SK-N-SH treated with all-trans-retinoic acid at 6 μM for 48 hours (cell line): ENCODE measurements at regions not wholly inside any gene's neighbourhood (a gene's known extent, or its start where the extent isn't known, plus 50 kb on each side); places are given as distances from the start of the nearest gene placed in this dataset.

Experiments
- ATAC-seq: fragments of 200-7000 bp; cut with Tn5 transposase; 3 replicates; pipeline ENCODE4 v1.9.1; 2020; ENCODE audit warnings: mild to moderate bottlenecking, moderate library complexity
- ARNTL ChIP-seq: fragments of 450-650 bp; formaldehyde crosslinking; IDR thresholded peaks from 2 replicates; pipeline ENCODE4 v1.5.0; 2020; ENCODE audit warnings: low read depth, mild to moderate bottlenecking, moderate library complexity, borderline replicate concordance
- CSDC2 ChIP-seq: fragments of 250-450 bp; sonication (Bioruptor Pico); IDR thresholded peaks from 2 replicates; pipeline ENCODE4 v1.5.0; 2020; ENCODE audit warnings: mild to moderate bottlenecking, moderate library complexity
- CSRNP3 ChIP-seq: fragments of 250-450 bp; sonication (Bioruptor Pico); IDR thresholded peaks from 2 replicates; pipeline ENCODE4 v1.5.1; 2021; ENCODE audit warnings: mild to moderate bottlenecking, moderate library complexity
- ESRRG ChIP-seq: fragments of 250-450 bp; sonication (Bioruptor Pico); IDR thresholded peaks from 2 replicates; pipeline ENCODE4 v1.6.1; 2021; ENCODE audit warnings: mild to moderate bottlenecking
- GLIS3 ChIP-seq: fragments of 250-450 bp; sonication (Bioruptor Pico); IDR thresholded peaks from 2 replicates; pipeline ENCODE4 v1.5.0; 2020; ENCODE audit warnings: mild to moderate bottlenecking, moderate library complexity
- OSR1 ChIP-seq: fragments of 250-450 bp; sonication (Bioruptor Pico); IDR thresholded peaks from 2 replicates; pipeline ENCODE4 v1.8.0; 2022; ENCODE audit warnings: moderate library complexity, mild to moderate bottlenecking, inconsistent platforms
- POU6F1 ChIP-seq: fragments of 250-450 bp; sonication (Bioruptor Pico); IDR thresholded peaks from 2 replicates; pipeline ENCODE4 v1.8.0; 2021; ENCODE audit warnings: low read depth, mild to moderate bottlenecking, moderate library complexity, borderline replicate concordance
- PPARA ChIP-seq: fragments of 250-450 bp; sonication (Bioruptor Pico); IDR thresholded peaks from 2 replicates; pipeline ENCODE4 v1.5.0; 2020; ENCODE audit warnings: mild to moderate bottlenecking, borderline replicate concordance
- RARB ChIP-seq: fragments of 250-450 bp; sonication (Bioruptor Pico); IDR thresholded peaks from 2 replicates; pipeline ENCODE4 v1.8.0; 2021; ENCODE audit warnings: mild to moderate bottlenecking, moderate library complexity
- SNAI2 ChIP-seq: fragments of 250-450 bp; sonication (Bioruptor Pico); IDR thresholded peaks from 2 replicates; pipeline ENCODE4 v1.5.0; 2020; ENCODE audit warnings: mild to moderate bottlenecking, moderate library complexity
- TCF4 ChIP-seq: fragments of 250-450 bp; sonication (Bioruptor Pico); IDR thresholded peaks from 2 replicates; pipeline ENCODE4 v1.8.0; 2021; ENCODE audit warnings: mild to moderate bottlenecking, moderate library complexity, borderline replicate concordance
- TOX ChIP-seq: fragments of 250-450 bp; sonication (Bioruptor Pico); IDR thresholded peaks from 2 replicates; pipeline ENCODE4 v1.8.0; 2021; ENCODE audit warnings: mild to moderate bottlenecking, moderate library complexity, borderline replicate concordance
- ZC3H10 ChIP-seq: fragments of 250-450 bp; sonication (Bioruptor Pico); IDR thresholded peaks from 2 replicates; pipeline ENCODE4 v1.5.1; 2021; ENCODE audit warnings: mild to moderate bottlenecking, moderate library complexity
- ZFP3 ChIP-seq: fragments of 250-450 bp; sonication (Bioruptor Pico); IDR thresholded peaks from 2 replicates; pipeline ENCODE4 v1.5.0; 2020; ENCODE audit warnings: mild to moderate bottlenecking, moderate library complexity
- ZNF565 ChIP-seq: fragments of 450-650 bp; formaldehyde crosslinking; conservative IDR thresholded peaks from 2 replicates; pipeline ENCODE4 v1.5.0; 2020; ENCODE audit warnings: low read depth, mild to moderate bottlenecking, moderate library complexity
- ZNF70 ChIP-seq: fragments of 450-650 bp; formaldehyde crosslinking; IDR thresholded peaks from 2 replicates; pipeline ENCODE4 v1.5.0; 2020; ENCODE audit warnings: mild to moderate bottlenecking, moderate library complexity
- ZNF8 ChIP-seq: fragments of 450-650 bp; formaldehyde crosslinking; IDR thresholded peaks from 2 replicates; pipeline ENCODE4 v1.5.0; 2020; ENCODE audit warnings: mild to moderate bottlenecking, moderate library complexity
- TF ChIP-seq, protein P1 (sequence below): fragments of 250-450 bp; sonication (Bioruptor Pico); IDR thresholded peaks from 2 replicates; pipeline ENCODE4 v1.8.0; 2020; ENCODE audit warnings: mild to moderate bottlenecking, moderate library complexity, borderline replicate concordance
- TF ChIP-seq, protein P2 (sequence below): fragments of 250-450 bp; sonication (Bioruptor Pico); IDR thresholded peaks from 2 replicates; pipeline ENCODE4 v1.5.1; 2020; ENCODE audit warnings: low read depth, mild to moderate bottlenecking, moderate library complexity
- TF ChIP-seq, protein P3 (sequence below): fragments of 250-450 bp; sonication (Bioruptor Pico); IDR thresholded peaks from 2 replicates; pipeline ENCODE4 v1.5.0; 2020; ENCODE audit warnings: mild to moderate bottlenecking, moderate library complexity

DNA sequence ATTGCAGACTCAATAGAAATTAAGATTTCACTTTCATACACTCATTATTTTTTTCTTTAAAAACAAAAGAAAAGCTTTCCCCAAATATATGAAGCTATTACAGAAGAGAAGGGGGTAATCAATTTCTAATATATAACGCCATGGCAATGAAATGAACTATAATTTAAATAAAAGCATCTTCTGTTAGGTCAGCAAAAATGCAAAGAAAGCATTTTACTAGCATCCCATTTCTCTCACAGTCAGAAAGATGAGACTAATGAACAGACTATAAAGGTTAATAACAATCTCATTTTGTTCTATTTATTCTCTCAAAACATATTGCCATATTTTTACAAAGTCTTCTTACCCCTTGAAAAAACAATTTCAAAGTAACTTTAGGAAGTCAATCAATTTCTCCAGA, 89.0 kb downstream of the TRIML1 start (continued):
- TF ChIP-seq, protein P1, sequence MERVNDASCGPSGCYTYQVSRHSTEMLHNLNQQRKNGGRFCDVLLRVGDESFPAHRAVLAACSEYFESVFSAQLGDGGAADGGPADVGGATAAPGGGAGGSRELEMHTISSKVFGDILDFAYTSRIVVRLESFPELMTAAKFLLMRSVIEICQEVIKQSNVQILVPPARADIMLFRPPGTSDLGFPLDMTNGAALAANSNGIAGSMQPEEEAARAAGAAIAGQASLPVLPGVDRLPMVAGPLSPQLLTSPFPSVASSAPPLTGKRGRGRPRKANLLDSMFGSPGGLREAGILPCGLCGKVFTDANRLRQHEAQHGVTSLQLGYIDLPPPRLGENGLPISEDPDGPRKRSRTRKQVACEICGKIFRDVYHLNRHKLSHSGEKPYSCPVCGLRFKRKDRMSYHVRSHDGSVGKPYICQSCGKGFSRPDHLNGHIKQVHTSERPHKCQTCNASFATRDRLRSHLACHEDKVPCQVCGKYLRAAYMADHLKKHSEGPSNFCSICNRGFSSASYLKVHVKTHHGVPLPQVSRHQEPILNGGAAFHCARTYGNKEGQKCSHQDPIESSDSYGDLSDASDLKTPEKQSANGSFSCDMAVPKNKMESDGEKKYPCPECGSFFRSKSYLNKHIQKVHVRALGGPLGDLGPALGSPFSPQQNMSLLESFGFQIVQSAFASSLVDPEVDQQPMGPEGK (CRISPR knock-in tag), result no peak
- TF ChIP-seq SNAI2 (CRISPR knock-in tag), result no peak

DNA sequence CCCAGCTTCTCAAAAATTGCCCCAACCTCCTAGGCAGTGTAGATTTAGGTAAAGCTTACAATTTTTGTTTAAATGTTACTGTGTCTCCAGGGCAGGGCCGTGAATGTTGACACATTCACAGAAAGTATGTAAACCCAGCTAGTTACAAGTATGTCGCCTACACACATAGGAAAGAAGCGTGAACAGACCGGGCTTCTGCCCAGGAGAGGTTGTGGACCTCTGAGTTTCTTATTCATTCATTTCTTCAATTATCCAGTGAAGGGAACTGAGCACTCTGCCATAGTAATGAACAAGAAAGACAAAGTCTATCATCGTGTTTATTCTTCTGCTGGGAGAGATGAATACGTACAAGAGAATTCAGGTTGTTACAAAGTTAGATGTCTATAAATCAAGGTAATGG, 93.2 kb downstream of the TRIML1 start:
- ATAC-seq, result no peak
- TF ChIP-seq POU6F1 (CRISPR knock-in tag) (no peak), ZFP3 (no peak), SNAI2 (CRISPR knock-in tag) (no peak), CSRNP3 (no peak), ZC3H10 (CRISPR knock-in tag) (no peak), ESRRG (CRISPR knock-in tag) (no peak), ARNTL (CRISPR knock-in tag) (no peak)
- TF ChIP-seq, protein P2, sequence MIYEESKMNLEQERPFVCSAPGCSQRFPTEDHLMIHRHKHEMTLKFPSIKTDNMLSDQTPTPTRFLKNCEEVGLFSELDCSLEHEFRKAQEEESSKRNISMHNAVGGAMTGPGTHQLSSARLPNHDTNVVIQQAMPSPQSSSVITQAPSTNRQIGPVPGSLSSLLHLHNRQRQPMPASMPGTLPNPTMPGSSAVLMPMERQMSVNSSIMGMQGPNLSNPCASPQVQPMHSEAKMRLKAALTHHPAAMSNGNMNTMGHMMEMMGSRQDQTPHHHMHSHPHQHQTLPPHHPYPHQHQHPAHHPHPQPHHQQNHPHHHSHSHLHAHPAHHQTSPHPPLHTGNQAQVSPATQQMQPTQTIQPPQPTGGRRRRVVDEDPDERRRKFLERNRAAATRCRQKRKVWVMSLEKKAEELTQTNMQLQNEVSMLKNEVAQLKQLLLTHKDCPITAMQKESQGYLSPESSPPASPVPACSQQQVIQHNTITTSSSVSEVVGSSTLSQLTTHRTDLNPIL, result no peak

GRCh38 chr4:188242041-188242440, 102.8 kb downstream of the TRIML1 start:
- no peak for ATAC-seq
- TF ChIP-seq CSDC2 (CRISPR knock-in tag), result no peak
- TF ChIP-seq, protein P2, result no peak
- TF ChIP-seq, protein P1 (CRISPR knock-in tag), result no peak
- TF ChIP-seq POU6F1 (CRISPR knock-in tag), result no peak
- TF ChIP-seq ZNF70 (CRISPR knock-in tag), result no peak
- TF ChIP-seq, protein P3, sequence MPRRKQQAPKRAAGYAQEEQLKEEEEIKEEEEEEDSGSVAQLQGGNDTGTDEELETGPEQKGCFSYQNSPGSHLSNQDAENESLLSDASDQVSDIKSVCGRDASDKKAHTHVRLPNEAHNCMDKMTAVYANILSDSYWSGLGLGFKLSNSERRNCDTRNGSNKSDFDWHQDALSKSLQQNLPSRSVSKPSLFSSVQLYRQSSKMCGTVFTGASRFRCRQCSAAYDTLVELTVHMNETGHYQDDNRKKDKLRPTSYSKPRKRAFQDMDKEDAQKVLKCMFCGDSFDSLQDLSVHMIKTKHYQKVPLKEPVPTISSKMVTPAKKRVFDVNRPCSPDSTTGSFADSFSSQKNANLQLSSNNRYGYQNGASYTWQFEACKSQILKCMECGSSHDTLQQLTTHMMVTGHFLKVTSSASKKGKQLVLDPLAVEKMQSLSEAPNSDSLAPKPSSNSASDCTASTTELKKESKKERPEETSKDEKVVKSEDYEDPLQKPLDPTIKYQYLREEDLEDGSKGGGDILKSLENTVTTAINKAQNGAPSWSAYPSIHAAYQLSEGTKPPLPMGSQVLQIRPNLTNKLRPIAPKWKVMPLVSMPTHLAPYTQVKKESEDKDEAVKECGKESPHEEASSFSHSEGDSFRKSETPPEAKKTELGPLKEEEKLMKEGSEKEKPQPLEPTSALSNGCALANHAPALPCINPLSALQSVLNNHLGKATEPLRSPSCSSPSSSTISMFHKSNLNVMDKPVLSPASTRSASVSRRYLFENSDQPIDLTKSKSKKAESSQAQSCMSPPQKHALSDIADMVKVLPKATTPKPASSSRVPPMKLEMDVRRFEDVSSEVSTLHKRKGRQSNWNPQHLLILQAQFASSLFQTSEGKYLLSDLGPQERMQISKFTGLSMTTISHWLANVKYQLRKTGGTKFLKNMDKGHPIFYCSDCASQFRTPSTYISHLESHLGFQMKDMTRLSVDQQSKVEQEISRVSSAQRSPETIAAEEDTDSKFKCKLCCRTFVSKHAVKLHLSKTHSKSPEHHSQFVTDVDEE (CRISPR knock-in tag), result no peak
- no peak for TF ChIP-seq ZC3H10 (CRISPR knock-in tag)
- TF ChIP-seq ARNTL (CRISPR knock-in tag), result no peak
- no peak for TF ChIP-seq ESRRG (CRISPR knock-in tag)
- TF ChIP-seq ZNF8, result no peak
- TF ChIP-seq GLIS3, result no peak
- no peak for TF ChIP-seq ZNF565
- no peak for TF ChIP-seq TCF4 (CRISPR knock-in tag)
- TF ChIP-seq OSR1 (CRISPR knock-in tag), result no peak
- no peak for TF ChIP-seq PPARA (CRISPR knock-in tag)
- no peak for TF ChIP-seq CSRNP3
- TF ChIP-seq SNAI2 (CRISPR knock-in tag), result no peak
- TF ChIP-seq ZFP3, result no peak
- no peak for TF ChIP-seq RARB
- no peak for TF ChIP-seq TOX (CRISPR knock-in tag)
